ENCODE measurements at regions not wholly inside any gene's neighbourhood (a gene's known extent, or its start where the extent isn't known, plus 50 kb on each side); places are given as distances from the start of the nearest gene placed in this dataset.

GRCh38 chr4:138766332-138766731, 249.2 kb upstream of the NOCT start:
- TF ChIP-seq CTCF (IDR thresholded peaks at IDR 0.05), result no peak
- TF ChIP-seq POLR2A (IDR thresholded peaks at IDR 0.05), result no peak
